Pancreas (tissue), 10 donors: ENCODE measurements at regions not wholly inside any gene's neighbourhood (a gene's known extent, or its start where the extent isn't known, plus 50 kb on each side); places are given as distances from the start of the nearest gene placed in this dataset.

ENCODE experiments used
- ATAC-seq, 4 donors: fragments of 200-7000 bp; cut with Tn5 transposase; one replicate each; pipeline versions ENCODE4 v1.8.0 to v1.9.1; 2020; ENCODE audit warnings: mild to moderate bottlenecking in 4 of 4, moderate library complexity in 4 of 4
- DNase-seq, 6 donors: peaks; one replicate each; pipeline ENCODE4 v3.0.0-alpha.2; 2020
- FAIRE-seq: peaks from 2 replicates; lab custom pipeline; 2012; peaks lifted over from hg19 to GRCh38; lab: Jason Lieb, UNC
- H3K27ac ChIP-seq, 4 donors: fragments of 200-600 bp; sonication (generic); 1 replicate in 3 of 4; 2 replicates in 1 of 4; pipeline versions ENCODE4 v1.5.0 to v1.8.0; 2020
- H3K27me3 ChIP-seq, 4 donors: fragments of 200-600 bp; one replicate each; pipeline ENCODE4 v1.8.0; 2021
- H3K36me3 ChIP-seq, 3 donors: fragments of 200-600 bp; sonication (generic) in 1 of 3; one replicate each; pipeline versions ENCODE4 v1.5.0 to v1.8.0; 2020 to 2021
- H3K4me1 ChIP-seq, 3 donors: fragments of 200-600 bp; one replicate each; pipeline ENCODE4 v1.8.0; 2021
- H3K4me3 ChIP-seq, 4 donors: fragments of 200-600 bp; sonication (generic) in 2 of 4; one replicate each; pipeline versions ENCODE4 v1.5.0 to v1.8.0; 2020 to 2021
- H3K9me3 ChIP-seq, 4 donors: fragments of 200-600 bp; one replicate each; pipeline ENCODE4 v1.8.0; 2021
- CTCF ChIP-seq, 4 donors: fragments of 200-600 bp; sonication (generic) in 3 of 4; IDR thresholded peaks; one replicate each; pipeline versions ENCODE4 v1.5.0 to v1.8.0; 2021; ENCODE audit warnings: antibody characterized with exemption in 4 of 4
- WGBS, 2 donors: extraction: QIAGEN DNeasy Blood & Tissue Kit; methylation state at CpG; one replicate each; pipeline ENCODE4 v1.1.7; 2013; 5-methylcytosine and 5-hydroxymethylcytosine counted together
- intact Hi-C, 3 donors: fragments of 100-400 bp; cut with DNase I; formaldehyde crosslinking; loops; one replicate each; pipeline versions ENCODE4 v1.11.1 to v1.14.2; 2022
- donor health status: healthy with polysubstance abuse.
- donor health status: DM: no; HTN: no; CAD: no; lungs with moderate emphysema.
- donor health status: DM: no; HTN: no; CAD: no.
- donor health status: control.
- donor health status: control.
- donor health status: Bipolar disorder and iron deficiency.
- donor health status: DM: yes; HTN: yes; CAD: no.
- donor health status: DM: no; HTN: no; CAD: no.
- donor health status: DM: no; HTN: no; CAD: no.
- donor health status: DM: yes; HTN: yes; CAD: no.

GRCh38 chr4:181676546-181676945, 566.7 kb upstream of the TENM3 start:
- intact Hi-C loops = no loop called here
- 48 to 54% methylated on average over 2 of the region's 2 CpGs for WGBS, 2 donors
- Histone ChIP-seq H3K4me3 (no peak overlapping the region), H3K27me3 (no peaks in the 10 kb centered on the region), H3K4me1 (no peaks in the 10 kb centered on the region), H3K9me3 (no peaks in the 10 kb centered on the region), H3K36me3 (no peaks in the 10 kb centered on the region), H3K27ac (no peak overlapping the region)
- no peak for DNase-seq
- no peak for ATAC-seq
- FAIRE-seq = no peak
- TF ChIP-seq CTCF (IDR thresholded peaks at IDR 0.05) = no peak

- WGBS, 2 donors = 62 to 87% methylated on average over 3 of the region's 3 CpGs
These were observed 566.0 kb upstream of the TENM3 start for GRCh38 chr4:181677201-181677600.

GRCh38 chr4:181677621-181678020, 565.6 kb upstream of the TENM3 start:
- TF ChIP-seq CTCF (IDR thresholded peaks at IDR 0.05) = no peak
- DNase-seq = no peak
- no peak overlapping the region for H3K4me3 ChIP-seq
- WGBS, 2 donors = 64 to 74% methylated on average over 6 of the region's 6 CpGs
- no peaks in the 10 kb centered on the region for H3K9me3 ChIP-seq
- H3K4me1 ChIP-seq = no peaks in the 10 kb centered on the region
- no peak overlapping the region for H3K27ac ChIP-seq
- H3K36me3 ChIP-seq = no peaks in the 10 kb centered on the region
- ATAC-seq = no peak
- H3K27me3 ChIP-seq = no peaks in the 10 kb centered on the region
- intact Hi-C loops = no loop called here
- no peak for FAIRE-seq

More at GRCh38 chr4:181677201-181677600, 566.0 kb upstream of the TENM3 start:
- H3K4me3 ChIP-seq = no peak overlapping the region
- H3K36me3 ChIP-seq = no peaks in the 10 kb centered on the region
- no peaks in the 10 kb centered on the region for H3K9me3 ChIP-seq
- H3K27me3 ChIP-seq = no peaks in the 10 kb centered on the region
- TF ChIP-seq CTCF (IDR thresholded peaks at IDR 0.05) = no peak
- no peaks in the 10 kb centered on the region for H3K4me1 ChIP-seq
- intact Hi-C loops = no loop called here
- H3K27ac ChIP-seq = no peak overlapping the region
- FAIRE-seq (no peak), DNase-seq (no peak), ATAC-seq (no peak)

GRCh38 chr4:181679754-181680153, 563.4 kb upstream of the TENM3 start:
- Histone ChIP-seq H3K4me3 (no peak overlapping the region), H3K9me3 (no peaks in the 10 kb centered on the region), H3K4me1 (no peaks in the 10 kb centered on the region), H3K27me3 (no peaks in the 10 kb centered on the region), H3K36me3 (no peaks in the 10 kb centered on the region), H3K27ac (no peak overlapping the region)
- WGBS, 2 donors = 59 to 75% methylated on average over 3 of the region's 3 CpGs
- no peak for ATAC-seq
- FAIRE-seq = no peak
- no peak for TF ChIP-seq CTCF (IDR thresholded peaks at IDR 0.05)
- intact Hi-C loops = no loop called here
- no peak for DNase-seq

- no peak for FAIRE-seq
- H3K4me3 ChIP-seq = no peak overlapping the region
- no peak for TF ChIP-seq CTCF (IDR thresholded peaks at IDR 0.05)
These were observed 560.7 kb upstream of the TENM3 start for GRCh38 chr4:181682367-181683047.

More at GRCh38 chr4:181682367-181683047, 560.7 kb upstream of the TENM3 start:
- H3K27me3 ChIP-seq = no peaks in the 10 kb centered on the region
- no peaks in the 10 kb centered on the region for H3K4me1 ChIP-seq
- intact Hi-C loops = no loop called here
- no peak for ATAC-seq
- no peak overlapping the region for H3K27ac ChIP-seq
- WGBS, 2 donors = 73 to 90% methylated on average over 3 of the region's 3 CpGs
- no peaks in the 10 kb centered on the region for H3K36me3 ChIP-seq
- no peaks in the 10 kb centered on the region for H3K9me3 ChIP-seq
- no peak for DNase-seq
